ENCODE measurements at regions not wholly inside any gene's neighbourhood (a gene's known extent, or its start where the extent isn't known, plus 50 kb on each side); places are given as distances from the start of the nearest gene placed in this dataset.

DNA sequence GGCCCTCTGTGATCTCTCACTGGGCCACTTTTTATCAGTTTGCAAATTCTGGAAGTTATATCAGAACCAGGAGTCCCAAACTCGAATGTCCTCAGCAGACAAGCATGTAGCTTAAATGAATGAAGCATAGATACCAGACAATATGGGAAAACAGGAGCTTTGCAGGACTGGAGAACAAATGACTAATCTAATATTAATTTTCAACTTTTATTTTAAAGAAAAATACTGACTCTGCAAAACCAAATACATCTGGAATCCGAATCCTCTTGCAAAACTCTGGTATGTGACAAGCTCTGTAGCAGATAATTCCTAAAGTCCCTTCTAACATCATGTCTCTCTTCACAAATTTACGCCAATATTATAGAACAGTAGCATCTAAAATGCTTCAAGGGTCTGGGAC is 427.4 kb downstream of the TTLL7 start:
- DNase-seq (ENCODE audit: low spot score) (no peak), ATAC-seq (no peak)
- Mint-ChIP-seq H3K27me3 (ENCODE audit: low read depth) (no peaks in the 10 kb centered on the region), H3K36me3 (no peaks in the 10 kb centered on the region), H3K27ac (no peak overlapping the region), H3K4me1 (peaks cover 22% of the 10 kb centered on the region), H3K9me3 (peaks cover 4% of the 10 kb centered on the region; the same call in 1 of the 2 replicates), H3K4me3 (no peak overlapping the region)
- TF ChIP-seq HMGA2 (CRISPR knock-in tag; IDR thresholded peaks at IDR 0.05), result no peak
- CTCF ChIA-PET, result no interaction called here
- POLR2A ChIA-PET, result no interaction called here

DNA sequence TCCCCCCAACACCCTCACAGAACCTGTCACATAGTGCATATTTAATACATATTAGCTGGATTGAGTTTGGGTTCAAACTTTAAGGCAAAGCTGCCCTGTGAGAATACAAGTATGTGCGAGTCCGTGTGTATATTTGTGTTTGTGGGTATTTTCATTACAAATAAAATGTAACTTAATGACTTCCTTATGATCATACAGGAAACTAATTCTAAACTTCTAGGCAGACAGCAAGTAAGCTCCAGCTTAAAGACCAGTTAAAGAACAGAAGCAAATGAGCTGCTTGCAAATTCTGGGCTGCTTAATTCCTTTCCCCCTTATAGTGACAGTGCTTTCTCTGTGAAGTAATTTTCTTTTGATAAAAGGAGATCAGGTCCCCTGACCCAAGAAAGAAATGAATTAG is 437.6 kb downstream of the TTLL7 start:
- Mint-ChIP-seq H3K27me3 (ENCODE audit: low read depth) (no peaks in the 10 kb centered on the region), H3K4me3 (no peak overlapping the region), H3K4me1 (peaks cover 7% of the 10 kb centered on the region), H3K9me3 (no peaks in the 10 kb centered on the region), H3K27ac (no peak overlapping the region), H3K36me3 (no peaks in the 10 kb centered on the region)
- POLR2A ChIA-PET, result no interaction called here
- TF ChIP-seq MYBL2 (CRISPR knock-in tag; IDR thresholded peaks at IDR 0.05) (no peak), TCF7 (CRISPR knock-in tag; IDR thresholded peaks at IDR 0.05; ENCODE audit: low read depth) (no peak), ZNF219 (CRISPR knock-in tag; IDR thresholded peaks at IDR 0.05; ENCODE audit: borderline replicate concordance) (no peak), ZNF396 (CRISPR knock-in tag; IDR thresholded peaks at IDR 0.05; ENCODE audit: borderline replicate concordance) (no peak), MXD4 (CRISPR knock-in tag; IDR thresholded peaks at IDR 0.05; ENCODE audit: borderline replicate concordance) (no peak), GABPB1 (CRISPR knock-in tag; IDR thresholded peaks at IDR 0.05) (no peak), NFATC4 (CRISPR knock-in tag; IDR thresholded peaks at IDR 0.05) (no peak), NR2C2 (CRISPR knock-in tag; IDR thresholded peaks at IDR 0.05) (no peak), ATF1 (CRISPR knock-in tag; IDR thresholded peaks at IDR 0.05) (no peak)
- TF ChIP-seq, protein P1, sequence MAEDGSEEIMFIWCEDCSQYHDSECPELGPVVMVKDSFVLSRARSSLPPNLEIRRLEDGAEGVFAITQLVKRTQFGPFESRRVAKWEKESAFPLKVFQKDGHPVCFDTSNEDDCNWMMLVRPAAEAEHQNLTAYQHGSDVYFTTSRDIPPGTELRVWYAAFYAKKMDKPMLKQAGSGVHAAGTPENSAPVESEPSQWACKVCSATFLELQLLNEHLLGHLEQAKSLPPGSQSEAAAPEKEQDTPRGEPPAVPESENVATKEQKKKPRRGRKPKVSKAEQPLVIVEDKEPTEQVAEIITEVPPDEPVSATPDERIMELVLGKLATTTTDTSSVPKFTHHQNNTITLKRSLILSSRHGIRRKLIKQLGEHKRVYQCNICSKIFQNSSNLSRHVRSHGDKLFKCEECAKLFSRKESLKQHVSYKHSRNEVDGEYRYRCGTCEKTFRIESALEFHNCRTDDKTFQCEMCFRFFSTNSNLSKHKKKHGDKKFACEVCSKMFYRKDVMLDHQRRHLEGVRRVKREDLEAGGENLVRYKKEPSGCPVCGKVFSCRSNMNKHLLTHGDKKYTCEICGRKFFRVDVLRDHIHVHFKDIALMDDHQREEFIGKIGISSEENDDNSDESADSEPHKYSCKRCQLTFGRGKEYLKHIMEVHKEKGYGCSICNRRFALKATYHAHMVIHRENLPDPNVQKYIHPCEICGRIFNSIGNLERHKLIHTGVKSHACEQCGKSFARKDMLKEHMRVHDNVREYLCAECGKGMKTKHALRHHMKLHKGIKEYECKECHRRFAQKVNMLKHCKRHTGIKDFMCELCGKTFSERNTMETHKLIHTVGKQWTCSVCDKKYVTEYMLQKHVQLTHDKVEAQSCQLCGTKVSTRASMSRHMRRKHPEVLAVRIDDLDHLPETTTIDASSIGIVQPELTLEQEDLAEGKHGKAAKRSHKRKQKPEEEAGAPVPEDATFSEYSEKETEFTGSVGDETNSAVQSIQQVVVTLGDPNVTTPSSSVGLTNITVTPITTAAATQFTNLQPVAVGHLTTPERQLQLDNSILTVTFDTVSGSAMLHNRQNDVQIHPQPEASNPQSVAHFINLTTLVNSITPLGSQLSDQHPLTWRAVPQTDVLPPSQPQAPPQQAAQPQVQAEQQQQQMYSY (CRISPR knock-in tag; IDR thresholded peaks at IDR 0.05), result no peak
- TF ChIP-seq, protein P2, sequence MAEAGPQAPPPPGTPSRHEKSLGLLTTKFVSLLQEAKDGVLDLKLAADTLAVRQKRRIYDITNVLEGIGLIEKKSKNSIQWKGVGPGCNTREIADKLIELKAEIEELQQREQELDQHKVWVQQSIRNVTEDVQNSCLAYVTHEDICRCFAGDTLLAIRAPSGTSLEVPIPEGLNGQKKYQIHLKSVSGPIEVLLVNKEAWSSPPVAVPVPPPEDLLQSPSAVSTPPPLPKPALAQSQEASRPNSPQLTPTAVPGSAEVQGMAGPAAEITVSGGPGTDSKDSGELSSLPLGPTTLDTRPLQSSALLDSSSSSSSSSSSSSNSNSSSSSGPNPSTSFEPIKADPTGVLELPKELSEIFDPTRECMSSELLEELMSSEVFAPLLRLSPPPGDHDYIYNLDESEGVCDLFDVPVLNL (CRISPR knock-in tag; IDR thresholded peaks at IDR 0.05; ENCODE audit: borderline replicate concordance, low read depth), result no peak
- CTCF ChIA-PET, result no interaction called here
- DNase-seq (ENCODE audit: low spot score) (no peak), ATAC-seq (no peak)

DNA sequence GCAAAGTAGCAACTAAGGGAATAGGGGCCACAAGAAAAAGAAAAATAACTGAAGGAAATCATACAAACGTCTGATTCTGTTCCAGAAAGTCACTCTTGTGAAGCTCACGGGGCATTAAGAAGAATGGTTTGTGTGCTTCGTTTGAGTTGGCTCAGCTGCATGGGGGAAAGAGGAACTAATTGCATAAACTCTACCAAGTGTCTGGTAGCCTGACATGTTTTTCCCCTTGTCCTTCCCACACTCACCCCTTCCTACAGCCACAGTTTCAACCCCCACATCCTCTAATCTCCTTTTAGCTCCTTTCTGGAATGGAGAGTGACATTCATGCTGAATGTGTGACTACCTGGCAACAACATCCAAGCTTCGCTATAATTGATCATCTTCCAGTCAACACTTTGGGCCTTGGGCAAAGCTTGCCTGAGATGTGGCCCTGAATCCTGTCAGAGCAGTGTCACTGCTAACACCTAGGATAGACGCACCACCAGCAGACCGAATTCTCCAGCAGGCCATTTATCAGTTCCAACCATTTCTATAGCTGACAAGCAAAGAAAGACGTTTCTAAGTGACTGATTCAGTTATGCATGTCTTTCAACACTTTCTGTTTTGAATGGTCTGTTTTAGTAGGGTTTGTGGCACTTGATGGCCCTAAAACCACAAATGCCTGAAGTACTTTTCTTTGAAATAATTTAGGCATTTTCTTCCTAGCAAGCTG is 439.6 kb downstream of the TTLL7 start:
- H3K9me3 Mint-ChIP-seq, result no peaks in the 10 kb centered on the region
- DNase-seq (ENCODE audit: low spot score) (no peak), ATAC-seq (no peak)
- no peak for TF ChIP-seq ZNF232 (CRISPR knock-in tag; IDR thresholded peaks at IDR 0.05)
- no peak for TF ChIP-seq CBFB (CRISPR knock-in tag; IDR thresholded peaks at IDR 0.05; ENCODE audit: low read depth)
- no peak for TF ChIP-seq NFYB (CRISPR knock-in tag; conservative IDR thresholded peaks at IDR 0.05; ENCODE audit: low read depth)
- TF ChIP-seq, protein P3, sequence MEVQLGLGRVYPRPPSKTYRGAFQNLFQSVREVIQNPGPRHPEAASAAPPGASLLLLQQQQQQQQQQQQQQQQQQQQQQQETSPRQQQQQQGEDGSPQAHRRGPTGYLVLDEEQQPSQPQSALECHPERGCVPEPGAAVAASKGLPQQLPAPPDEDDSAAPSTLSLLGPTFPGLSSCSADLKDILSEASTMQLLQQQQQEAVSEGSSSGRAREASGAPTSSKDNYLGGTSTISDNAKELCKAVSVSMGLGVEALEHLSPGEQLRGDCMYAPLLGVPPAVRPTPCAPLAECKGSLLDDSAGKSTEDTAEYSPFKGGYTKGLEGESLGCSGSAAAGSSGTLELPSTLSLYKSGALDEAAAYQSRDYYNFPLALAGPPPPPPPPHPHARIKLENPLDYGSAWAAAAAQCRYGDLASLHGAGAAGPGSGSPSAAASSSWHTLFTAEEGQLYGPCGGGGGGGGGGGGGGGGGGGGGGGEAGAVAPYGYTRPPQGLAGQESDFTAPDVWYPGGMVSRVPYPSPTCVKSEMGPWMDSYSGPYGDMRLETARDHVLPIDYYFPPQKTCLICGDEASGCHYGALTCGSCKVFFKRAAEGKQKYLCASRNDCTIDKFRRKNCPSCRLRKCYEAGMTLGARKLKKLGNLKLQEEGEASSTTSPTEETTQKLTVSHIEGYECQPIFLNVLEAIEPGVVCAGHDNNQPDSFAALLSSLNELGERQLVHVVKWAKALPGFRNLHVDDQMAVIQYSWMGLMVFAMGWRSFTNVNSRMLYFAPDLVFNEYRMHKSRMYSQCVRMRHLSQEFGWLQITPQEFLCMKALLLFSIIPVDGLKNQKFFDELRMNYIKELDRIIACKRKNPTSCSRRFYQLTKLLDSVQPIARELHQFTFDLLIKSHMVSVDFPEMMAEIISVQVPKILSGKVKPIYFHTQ (CRISPR knock-in tag; IDR thresholded peaks at IDR 0.05), result no peak
- TF ChIP-seq, protein P4, sequence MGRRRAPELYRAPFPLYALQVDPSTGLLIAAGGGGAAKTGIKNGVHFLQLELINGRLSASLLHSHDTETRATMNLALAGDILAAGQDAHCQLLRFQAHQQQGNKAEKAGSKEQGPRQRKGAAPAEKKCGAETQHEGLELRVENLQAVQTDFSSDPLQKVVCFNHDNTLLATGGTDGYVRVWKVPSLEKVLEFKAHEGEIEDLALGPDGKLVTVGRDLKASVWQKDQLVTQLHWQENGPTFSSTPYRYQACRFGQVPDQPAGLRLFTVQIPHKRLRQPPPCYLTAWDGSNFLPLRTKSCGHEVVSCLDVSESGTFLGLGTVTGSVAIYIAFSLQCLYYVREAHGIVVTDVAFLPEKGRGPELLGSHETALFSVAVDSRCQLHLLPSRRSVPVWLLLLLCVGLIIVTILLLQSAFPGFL (CRISPR knock-in tag; IDR thresholded peaks at IDR 0.05; ENCODE audit: borderline replicate concordance), result no peak
- no peak for TF ChIP-seq NR3C1 (CRISPR knock-in tag; conservative IDR thresholded peaks at IDR 0.05; ENCODE audit: low read depth)
- TF ChIP-seq ZNF423 (CRISPR knock-in tag; IDR thresholded peaks at IDR 0.05), result no peak
- TF ChIP-seq, protein P5, sequence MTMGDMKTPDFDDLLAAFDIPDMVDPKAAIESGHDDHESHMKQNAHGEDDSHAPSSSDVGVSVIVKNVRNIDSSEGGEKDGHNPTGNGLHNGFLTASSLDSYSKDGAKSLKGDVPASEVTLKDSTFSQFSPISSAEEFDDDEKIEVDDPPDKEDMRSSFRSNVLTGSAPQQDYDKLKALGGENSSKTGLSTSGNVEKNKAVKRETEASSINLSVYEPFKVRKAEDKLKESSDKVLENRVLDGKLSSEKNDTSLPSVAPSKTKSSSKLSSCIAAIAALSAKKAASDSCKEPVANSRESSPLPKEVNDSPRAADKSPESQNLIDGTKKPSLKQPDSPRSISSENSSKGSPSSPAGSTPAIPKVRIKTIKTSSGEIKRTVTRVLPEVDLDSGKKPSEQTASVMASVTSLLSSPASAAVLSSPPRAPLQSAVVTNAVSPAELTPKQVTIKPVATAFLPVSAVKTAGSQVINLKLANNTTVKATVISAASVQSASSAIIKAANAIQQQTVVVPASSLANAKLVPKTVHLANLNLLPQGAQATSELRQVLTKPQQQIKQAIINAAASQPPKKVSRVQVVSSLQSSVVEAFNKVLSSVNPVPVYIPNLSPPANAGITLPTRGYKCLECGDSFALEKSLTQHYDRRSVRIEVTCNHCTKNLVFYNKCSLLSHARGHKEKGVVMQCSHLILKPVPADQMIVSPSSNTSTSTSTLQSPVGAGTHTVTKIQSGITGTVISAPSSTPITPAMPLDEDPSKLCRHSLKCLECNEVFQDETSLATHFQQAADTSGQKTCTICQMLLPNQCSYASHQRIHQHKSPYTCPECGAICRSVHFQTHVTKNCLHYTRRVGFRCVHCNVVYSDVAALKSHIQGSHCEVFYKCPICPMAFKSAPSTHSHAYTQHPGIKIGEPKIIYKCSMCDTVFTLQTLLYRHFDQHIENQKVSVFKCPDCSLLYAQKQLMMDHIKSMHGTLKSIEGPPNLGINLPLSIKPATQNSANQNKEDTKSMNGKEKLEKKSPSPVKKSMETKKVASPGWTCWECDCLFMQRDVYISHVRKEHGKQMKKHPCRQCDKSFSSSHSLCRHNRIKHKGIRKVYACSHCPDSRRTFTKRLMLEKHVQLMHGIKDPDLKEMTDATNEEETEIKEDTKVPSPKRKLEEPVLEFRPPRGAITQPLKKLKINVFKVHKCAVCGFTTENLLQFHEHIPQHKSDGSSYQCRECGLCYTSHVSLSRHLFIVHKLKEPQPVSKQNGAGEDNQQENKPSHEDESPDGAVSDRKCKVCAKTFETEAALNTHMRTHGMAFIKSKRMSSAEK (CRISPR knock-in tag; IDR thresholded peaks at IDR 0.05; ENCODE audit: borderline replicate concordance), result no peak
- peaks cover 19% of the 10 kb centered on the region for H3K4me1 Mint-ChIP-seq
- H3K27ac Mint-ChIP-seq, result no peak overlapping the region
- ChIA-PET CTCF (no interaction called here), POLR2A (no interaction called here)
- no peaks in the 10 kb centered on the region for H3K36me3 Mint-ChIP-seq
- H3K4me3 Mint-ChIP-seq, result no peak overlapping the region
- no peaks in the 10 kb centered on the region for H3K27me3 Mint-ChIP-seq (ENCODE audit: low read depth)
